HL-60 (cell line): ENCODE measurements at regions not wholly inside any gene's neighbourhood (a gene's known extent, or its start where the extent isn't known, plus 50 kb on each side); places are given as distances from the start of the nearest gene placed in this dataset.

Source experiments
- POLR2AphosphoS5 ChIP-seq: IDR thresholded peaks from 2 replicates; pipeline ENCODE4 v1.6.1; 2012; ENCODE audit warnings: low read depth
- REST ChIP-seq: IDR thresholded peaks from 2 replicates; pipeline ENCODE4 v1.6.1; 2012; ENCODE audit warnings: low read depth; ENCODE audit not compliant: insufficient replicate concordance
- TF ChIP-seq, protein P1 (sequence below): IDR thresholded peaks from one replicate; pipeline ENCODE4 v1.5.1; 2011; ENCODE audit warnings: low read length, control low read depth, inconsistent platforms; ENCODE audit not compliant: insufficient read depth

GRCh38 chr17:31721291-31722025, 137.6 kb downstream of the COPRS start:
- TF ChIP-seq REST (no peak), POLR2AphosphoS5 (no peak)
- TF ChIP-seq, protein P1, sequence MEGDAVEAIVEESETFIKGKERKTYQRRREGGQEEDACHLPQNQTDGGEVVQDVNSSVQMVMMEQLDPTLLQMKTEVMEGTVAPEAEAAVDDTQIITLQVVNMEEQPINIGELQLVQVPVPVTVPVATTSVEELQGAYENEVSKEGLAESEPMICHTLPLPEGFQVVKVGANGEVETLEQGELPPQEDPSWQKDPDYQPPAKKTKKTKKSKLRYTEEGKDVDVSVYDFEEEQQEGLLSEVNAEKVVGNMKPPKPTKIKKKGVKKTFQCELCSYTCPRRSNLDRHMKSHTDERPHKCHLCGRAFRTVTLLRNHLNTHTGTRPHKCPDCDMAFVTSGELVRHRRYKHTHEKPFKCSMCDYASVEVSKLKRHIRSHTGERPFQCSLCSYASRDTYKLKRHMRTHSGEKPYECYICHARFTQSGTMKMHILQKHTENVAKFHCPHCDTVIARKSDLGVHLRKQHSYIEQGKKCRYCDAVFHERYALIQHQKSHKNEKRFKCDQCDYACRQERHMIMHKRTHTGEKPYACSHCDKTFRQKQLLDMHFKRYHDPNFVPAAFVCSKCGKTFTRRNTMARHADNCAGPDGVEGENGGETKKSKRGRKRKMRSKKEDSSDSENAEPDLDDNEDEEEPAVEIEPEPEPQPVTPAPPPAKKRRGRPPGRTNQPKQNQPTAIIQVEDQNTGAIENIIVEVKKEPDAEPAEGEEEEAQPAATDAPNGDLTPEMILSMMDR: no peak
